Psoas muscle (tissue), 7 donors: ENCODE measurements at regions not wholly inside any gene's neighbourhood (a gene's known extent, or its start where the extent isn't known, plus 50 kb on each side); places are given as distances from the start of the nearest gene placed in this dataset.

ENCODE experiments used
- ATAC-seq, 4 donors: fragments of 200-7000 bp; cut with Tn5 transposase; one replicate each; pipeline ENCODE4 v1.9.1; 2020; ENCODE audit warnings: moderate library complexity in 3 of 4, mild to moderate bottlenecking in 2 of 4
- DNase-seq, 2 donors: peaks; one replicate each; pipeline ENCODE4 v3.0.0-alpha.2; 2020
- H3K27ac ChIP-seq: fragments of 200-600 bp; one replicate; pipeline ENCODE4 v1.8.0; 2022
- H3K27me3 ChIP-seq, 3 donors: fragments of 200-600 bp in 1 of 3; one replicate each; pipeline versions ENCODE4 v1.6.1 to v1.8.0; 2013 to 2022; ENCODE audit warnings: low read length in 2 of 3, mild to moderate bottlenecking in 2 of 3, moderate library complexity in 1 of 3; ENCODE audit not compliant: insufficient read depth in 3 of 3
- H3K36me3 ChIP-seq, 2 donors: fragments of 200-600 bp in 1 of 2; one replicate each; pipeline versions ENCODE4 v1.6.1 to v1.8.0; 2013 to 2022; ENCODE audit warnings: low read depth in 1 of 2, mild to moderate bottlenecking in 1 of 2, moderate library complexity in 1 of 2; ENCODE audit not compliant: insufficient read depth in 1 of 2
- H3K4me1 ChIP-seq: fragments of 200-600 bp; one replicate; pipeline ENCODE4 v1.8.0; 2022
- H3K4me3 ChIP-seq: fragments of 200-600 bp; one replicate; pipeline ENCODE4 v1.8.0; 2022; ENCODE audit warnings: mild to moderate bottlenecking
- H3K9me3 ChIP-seq: fragments of 200-600 bp; one replicate; pipeline ENCODE4 v1.8.0; 2022
- WGBS, 3 donors: extraction: QIAGEN DNeasy Blood & Tissue Kit; methylation state at CpG; one replicate each; pipeline versions ENCODE4 v1.1.6 to v1.1.7; 2013; 5-methylcytosine and 5-hydroxymethylcytosine counted together
- intact Hi-C, 2 donors: fragments of 100-400 bp; cut with DNase I; formaldehyde crosslinking; loops; one replicate each; pipeline versions ENCODE4 v1.11.0 to v1.14.2; 2022
- TF ChIP-seq, protein P1 (sequence below): fragments of 200-600 bp; IDR thresholded peaks from one replicate; pipeline ENCODE4 v1.8.0; 2022; ENCODE audit warnings: antibody characterized with exemption
- donor health status: healthy with polysubstance abuse.
- donor health status: DM: no; HTN: no; CAD: no; lungs with moderate emphysema.
- donor health status: Bipolar disorder and iron deficiency.
- donor health status: healthy.
- donor health status: DM: yes; HTN: yes; CAD: no.
- donor health status: DM: no; HTN: no; CAD: no.
- donor health status: DM: yes; HTN: yes; CAD: no.

- H3K4me1 ChIP-seq: no peaks in the 10 kb centered on the region
- no peaks in the 10 kb centered on the region for H3K36me3 ChIP-seq
- no peaks in the 10 kb centered on the region for H3K27me3 ChIP-seq
- intact Hi-C loops: no loop called here
- TF ChIP-seq, protein P1, sequence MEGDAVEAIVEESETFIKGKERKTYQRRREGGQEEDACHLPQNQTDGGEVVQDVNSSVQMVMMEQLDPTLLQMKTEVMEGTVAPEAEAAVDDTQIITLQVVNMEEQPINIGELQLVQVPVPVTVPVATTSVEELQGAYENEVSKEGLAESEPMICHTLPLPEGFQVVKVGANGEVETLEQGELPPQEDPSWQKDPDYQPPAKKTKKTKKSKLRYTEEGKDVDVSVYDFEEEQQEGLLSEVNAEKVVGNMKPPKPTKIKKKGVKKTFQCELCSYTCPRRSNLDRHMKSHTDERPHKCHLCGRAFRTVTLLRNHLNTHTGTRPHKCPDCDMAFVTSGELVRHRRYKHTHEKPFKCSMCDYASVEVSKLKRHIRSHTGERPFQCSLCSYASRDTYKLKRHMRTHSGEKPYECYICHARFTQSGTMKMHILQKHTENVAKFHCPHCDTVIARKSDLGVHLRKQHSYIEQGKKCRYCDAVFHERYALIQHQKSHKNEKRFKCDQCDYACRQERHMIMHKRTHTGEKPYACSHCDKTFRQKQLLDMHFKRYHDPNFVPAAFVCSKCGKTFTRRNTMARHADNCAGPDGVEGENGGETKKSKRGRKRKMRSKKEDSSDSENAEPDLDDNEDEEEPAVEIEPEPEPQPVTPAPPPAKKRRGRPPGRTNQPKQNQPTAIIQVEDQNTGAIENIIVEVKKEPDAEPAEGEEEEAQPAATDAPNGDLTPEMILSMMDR: no peak
- DNase-seq (no peak), ATAC-seq (no peak)
- H3K9me3 ChIP-seq: no peaks in the 10 kb centered on the region
- H3K4me3 ChIP-seq: no peak overlapping the region
- H3K27ac ChIP-seq: no peak overlapping the region
- 91 to 92% (median 92%) methylated on average over 3 of the region's 3 CpGs for WGBS, 3 donors
These were observed 177.6 kb downstream of the RNF144B start for GRCh38 chr6:18564775-18565174.

DNA sequence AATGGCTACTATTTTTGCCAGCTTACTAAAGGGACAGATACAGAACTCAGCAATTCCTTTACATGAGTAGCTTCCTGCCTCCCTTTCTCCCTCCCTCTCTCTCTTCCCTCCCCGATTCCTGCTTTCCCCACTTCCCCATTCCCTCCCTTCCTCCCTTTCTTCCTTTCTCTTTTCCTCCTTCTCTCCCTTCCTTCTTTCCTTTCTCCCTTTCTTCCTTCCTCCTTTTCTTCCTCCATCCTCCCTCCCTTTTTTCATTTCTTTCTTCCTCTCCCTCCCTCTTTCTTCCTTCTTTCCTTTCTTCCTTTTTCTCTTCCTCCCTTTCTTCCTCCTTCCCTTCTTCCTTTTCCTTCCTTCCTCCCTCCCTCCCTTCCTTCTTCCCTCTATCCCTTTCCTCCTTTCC is 178.1 kb downstream of the RNF144B start:
- intact Hi-C loops: no loop called here
- no peaks in the 10 kb centered on the region for H3K4me1 ChIP-seq
- H3K27me3 ChIP-seq: no peaks in the 10 kb centered on the region
- ATAC-seq: no peak
- no peaks in the 10 kb centered on the region for H3K9me3 ChIP-seq
- no peak overlapping the region for H3K4me3 ChIP-seq
- 52 to 71% (median 71%) methylated on average over 1 of the region's 1 CpG for WGBS, 3 donors
- no peak for DNase-seq
- H3K36me3 ChIP-seq: no peaks in the 10 kb centered on the region
- TF ChIP-seq, protein P1: no peak
- H3K27ac ChIP-seq: no peak overlapping the region

DNA sequence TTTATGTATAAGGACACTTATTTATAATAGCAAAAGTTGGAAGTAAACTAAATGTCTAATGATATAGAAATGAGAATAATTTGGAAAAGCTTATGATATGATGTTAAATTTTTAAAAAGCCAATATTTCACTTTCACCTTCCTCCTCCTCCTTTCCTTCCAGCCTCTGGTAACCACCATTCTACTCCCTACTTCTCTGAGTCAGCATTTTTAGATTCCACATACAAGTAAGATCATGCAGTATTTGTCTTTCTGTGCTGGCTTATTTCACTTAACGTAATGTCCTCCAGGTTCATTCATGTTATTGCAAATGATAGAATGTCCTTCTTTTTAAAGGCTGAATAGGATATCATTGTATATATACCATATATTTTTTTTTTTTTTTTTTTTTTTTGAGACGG is 180.2 kb downstream of the RNF144B start:
- 82 to 95% (median 94%) methylated on average over 2 of the region's 2 CpGs for WGBS, 3 donors
- Histone ChIP-seq H3K27ac (no peak overlapping the region), H3K36me3 (no peaks in the 10 kb centered on the region), H3K4me1 (no peaks in the 10 kb centered on the region), H3K27me3 (no peaks in the 10 kb centered on the region), H3K9me3 (no peaks in the 10 kb centered on the region), H3K4me3 (no peak overlapping the region)
- TF ChIP-seq, protein P1: no peak
- DNase-seq (no peak), ATAC-seq (no peak)
- intact Hi-C loops: no loop called here

- intact Hi-C loops: no loop called here
- Histone ChIP-seq H3K27me3 (peaks cover 0 to 2% (median 0%) of the 10 kb centered on the region in 3 donors), H3K4me3 (no peak overlapping the region), H3K4me1 (no peaks in the 10 kb centered on the region), H3K36me3 (no peaks in the 10 kb centered on the region), H3K9me3 (no peaks in the 10 kb centered on the region), H3K27ac (no peak overlapping the region)
- WGBS, 3 donors: 46 to 64% (median 64%) methylated on average over 2 of the region's 2 CpGs
- DNase-seq (no peak), ATAC-seq (no peak)
- TF ChIP-seq, protein P1: no peak
These were observed 190.3 kb downstream of the RNF144B start for GRCh38 chr6:18577491-18577890.

GRCh38 chr6:18579166-18579565 is 192.0 kb downstream of the RNF144B start:
- TF ChIP-seq, protein P1: no peak
- H3K4me3 ChIP-seq: no peak overlapping the region
- ATAC-seq: no peak
- DNase-seq: no peak
- H3K4me1 ChIP-seq: no peaks in the 10 kb centered on the region
- peaks cover 0 to 4% (median 2%) of the 10 kb centered on the region in 3 donors for H3K27me3 ChIP-seq
- WGBS, 3 donors: 66 to 76% (median 74%) methylated on average over 2 of the region's 2 CpGs
- no peaks in the 10 kb centered on the region for H3K36me3 ChIP-seq
- intact Hi-C loops: no loop called here
- no peaks in the 10 kb centered on the region for H3K9me3 ChIP-seq
- no peak overlapping the region for H3K27ac ChIP-seq
